ENCODE measurements at regions not wholly inside any gene's neighbourhood (a gene's known extent, or its start where the extent isn't known, plus 50 kb on each side); places are given as distances from the start of the nearest gene placed in this dataset.

DNA sequence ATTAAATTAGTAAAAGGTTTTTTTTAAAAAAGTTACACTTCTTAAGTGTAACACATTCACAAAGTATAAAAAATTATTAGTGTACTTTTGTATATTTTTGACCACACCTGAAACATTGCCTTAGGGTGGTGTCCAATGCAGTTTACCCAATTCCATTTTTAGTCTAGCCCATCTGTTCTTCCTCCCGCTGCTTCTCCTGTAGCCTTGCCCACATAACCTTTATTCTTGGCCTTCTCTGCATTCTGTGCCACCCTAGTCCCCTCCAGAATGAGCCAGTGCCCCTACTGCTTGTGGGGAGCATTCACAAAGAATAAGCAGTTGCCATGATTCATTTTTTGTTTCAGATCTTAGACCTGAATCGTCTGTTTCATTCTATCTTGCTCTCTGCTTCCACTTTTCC is 78.4 kb upstream of the MYT1L start:
- dilution Hi-C loops (cut with HindIII; ENCODE audit: low sequenced_read_pairs, unreplicated experiment): no loop called here
- CTCF ChIA-PET: no interaction called here
- no CpG with 5 or more reads among the region's 2 CpGs for WGBS, 2 experiments (ENCODE audit: extremely low coverage in 2 of 2, insufficient read length in 1 of 2)

More for the DNA sequence above, 78.4 kb upstream of the MYT1L start:
- POLR2A ChIA-PET (ENCODE audit: unreplicated experiment): no interaction called here
- no peak overlapping the region for H3K27ac ChIP-seq (ENCODE audit: insufficient read depth, low read length)
- no peaks in the 10 kb centered on the region for H3K9me1 ChIP-seq (ENCODE audit: insufficient read depth, low read length)
- no peak overlapping the region for H2BK15ac ChIP-seq (ENCODE audit: low read depth, low read length)
- no peak overlapping the region for H3K14ac ChIP-seq (replicated peaks; ENCODE audit: low read depth, low read length)
- no peak overlapping the region for H3K4me3 ChIP-seq (ENCODE audit: insufficient read depth, low read depth, low read length)
- H4K20me1 ChIP-seq (ENCODE audit: insufficient read depth, low read length): no peaks in the 10 kb centered on the region
- no peak overlapping the region for H4K8ac ChIP-seq (ENCODE audit: low read depth in 2 of 2, low read length in 2 of 2)
- no peak overlapping the region for H2BK5ac ChIP-seq (ENCODE audit: low read depth, low read length, poor library complexity, severe bottlenecking)
- no peaks in the 10 kb centered on the region for H3K27me3 ChIP-seq (ENCODE audit: control insufficient read depth, insufficient read depth, low read length)
- H2AFZ ChIP-seq (replicated peaks; ENCODE audit: low read length, poor library complexity): no peak overlapping the region
- no peaks in the 10 kb centered on the region for H3K79me1 ChIP-seq (ENCODE audit: low read depth in 1 of 2, low read length in 2 of 2)
- H3K18ac ChIP-seq (ENCODE audit: low read depth, low read length): no peak overlapping the region
- TF ChIP-seq NFE2L2 (IDR thresholded peaks at IDR 0.05; ENCODE audit: low read depth, low read length) (no peak), MXI1 (IDR thresholded peaks at IDR 0.05; ENCODE audit: borderline replicate concordance, low read depth, low read length) (no peak), CTCF (conservative IDR thresholded peaks at IDR 0.05; ENCODE audit: low read depth, low read length) (no peak), MAFK (IDR thresholded peaks at IDR 0.05; ENCODE audit: low read depth, low read length) (no peak), SMC3 (IDR thresholded peaks at IDR 0.05; ENCODE audit: low read depth, low read length) (no peak), RFX5 (IDR thresholded peaks at IDR 0.05; ENCODE audit: low read depth, low read length) (no peak), ELK1 (IDR thresholded peaks at IDR 0.05; ENCODE audit: borderline replicate concordance, low read depth, low read length) (no peak), RAD21 (IDR thresholded peaks at IDR 0.05; ENCODE audit: low read length) (no peak), CEBPB (IDR thresholded peaks at IDR 0.05; ENCODE audit: low read depth, low read length) (no peak)
- H4K5ac ChIP-seq (ENCODE audit: low read depth, low read length): no peak overlapping the region
- no peak overlapping the region for H3K23ac ChIP-seq (ENCODE audit: low read depth, low read length)
- H2AK5ac ChIP-seq (ENCODE audit: low read depth, low read length): no peak overlapping the region
- DNase-seq: no peak
- no peak overlapping the region for H2BK20ac ChIP-seq (ENCODE audit: low read depth, low read length)
- no TSS peak for BruUV-seq (replicated peaks)
- no peak for ATAC-seq (ENCODE audit: low read depth)
- intact Hi-C loops (cut with micrococcal nuclease) (no loop called here), in situ Hi-C loops (cut with MboI; ENCODE audit: low sequenced_read_pairs) (no loop called here)
- H3K36me3 ChIP-seq (ENCODE audit: control insufficient read depth, insufficient read depth, low read length): no peaks in the 10 kb centered on the region
- H3K9ac ChIP-seq (ENCODE audit: low read depth, low read length): no peak overlapping the region
- H3K4me2 ChIP-seq (ENCODE audit: low read depth, low read length): no peak overlapping the region
- no peak overlapping the region for H2BK120ac ChIP-seq (ENCODE audit: low read depth, low read length)
- peaks cover 8% of the 10 kb centered on the region for H3K9me3 ChIP-seq (ENCODE audit: control insufficient read depth, insufficient read depth, low read length)
- no peaks in the 10 kb centered on the region for H3K4me1 ChIP-seq (ENCODE audit: control insufficient read depth, insufficient read depth, low read length)
- H3K4ac ChIP-seq (ENCODE audit: low read depth, low read length): no peak overlapping the region
- H2AK9ac ChIP-seq (replicated peaks; ENCODE audit: low read depth, low read length, poor library complexity): no peak overlapping the region
- no peak overlapping the region for H4K91ac ChIP-seq (ENCODE audit: insufficient read depth, low read depth, low read length)
- H3K56ac ChIP-seq (ENCODE audit: extremely low read depth, insufficient read depth, low read length): no peak overlapping the region
